ENCODE measurements at regions not wholly inside any gene's neighbourhood (a gene's known extent, or its start where the extent isn't known, plus 50 kb on each side); places are given as distances from the start of the nearest gene placed in this dataset.

DNA sequence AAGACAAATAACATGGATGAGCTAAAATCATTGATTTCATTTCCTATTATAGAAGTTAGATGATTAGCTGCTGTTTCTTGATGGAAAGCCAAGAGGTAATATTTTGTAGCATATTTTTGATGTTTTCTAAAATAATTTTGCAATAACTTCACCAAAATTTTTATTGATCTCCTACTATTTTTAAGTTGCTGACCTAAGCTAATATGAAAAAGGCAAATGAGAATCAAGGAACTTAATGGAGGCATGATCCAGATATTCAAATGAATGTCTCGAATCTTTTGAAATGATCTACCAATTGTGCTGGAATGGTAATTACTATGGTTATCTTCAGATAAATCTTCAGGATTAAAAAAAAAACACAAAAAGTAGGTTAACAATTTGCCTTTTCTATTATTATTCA lies 1591.4 kb upstream of the PCDH7 start:
- DNase-seq (ENCODE audit: low read depth in 2 of 2), result no peak
- TF ChIP-seq, protein P1, sequence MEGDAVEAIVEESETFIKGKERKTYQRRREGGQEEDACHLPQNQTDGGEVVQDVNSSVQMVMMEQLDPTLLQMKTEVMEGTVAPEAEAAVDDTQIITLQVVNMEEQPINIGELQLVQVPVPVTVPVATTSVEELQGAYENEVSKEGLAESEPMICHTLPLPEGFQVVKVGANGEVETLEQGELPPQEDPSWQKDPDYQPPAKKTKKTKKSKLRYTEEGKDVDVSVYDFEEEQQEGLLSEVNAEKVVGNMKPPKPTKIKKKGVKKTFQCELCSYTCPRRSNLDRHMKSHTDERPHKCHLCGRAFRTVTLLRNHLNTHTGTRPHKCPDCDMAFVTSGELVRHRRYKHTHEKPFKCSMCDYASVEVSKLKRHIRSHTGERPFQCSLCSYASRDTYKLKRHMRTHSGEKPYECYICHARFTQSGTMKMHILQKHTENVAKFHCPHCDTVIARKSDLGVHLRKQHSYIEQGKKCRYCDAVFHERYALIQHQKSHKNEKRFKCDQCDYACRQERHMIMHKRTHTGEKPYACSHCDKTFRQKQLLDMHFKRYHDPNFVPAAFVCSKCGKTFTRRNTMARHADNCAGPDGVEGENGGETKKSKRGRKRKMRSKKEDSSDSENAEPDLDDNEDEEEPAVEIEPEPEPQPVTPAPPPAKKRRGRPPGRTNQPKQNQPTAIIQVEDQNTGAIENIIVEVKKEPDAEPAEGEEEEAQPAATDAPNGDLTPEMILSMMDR (IDR thresholded peaks at IDR 0.05; ENCODE audit: low read depth, low read length), result no peak
- H3K4me3 ChIP-seq (replicated peaks in 1 of 2; ENCODE audit: low read depth in 2 of 2, low read length in 2 of 2), result no peak overlapping the region

DNA sequence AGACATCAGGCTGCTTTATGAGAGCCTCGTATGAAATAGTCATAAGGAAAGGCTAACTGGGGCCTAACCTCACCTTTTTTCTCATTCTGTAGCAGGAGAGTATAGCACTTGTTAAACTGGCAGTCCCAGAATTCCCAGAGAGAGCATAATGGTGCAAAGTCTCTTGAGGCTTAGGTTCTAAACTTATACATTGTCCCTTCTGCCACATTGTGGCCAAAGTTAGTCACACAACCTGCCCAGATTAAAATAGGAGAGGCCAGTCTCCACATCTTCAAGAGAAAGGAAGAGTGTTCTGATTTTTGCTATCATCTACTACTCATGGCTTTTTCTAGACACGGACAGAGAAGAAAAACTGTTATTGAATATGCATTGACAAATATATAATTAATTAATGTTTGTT lies 1588.9 kb upstream of the PCDH7 start:
- H3K4me3 ChIP-seq (replicated peaks in 1 of 2; ENCODE audit: low read depth in 2 of 2, low read length in 2 of 2), result no peak overlapping the region
- DNase-seq (ENCODE audit: low read depth in 2 of 2), result no peak
- TF ChIP-seq, protein P1 (IDR thresholded peaks at IDR 0.05; ENCODE audit: low read depth, low read length), result no peak

DNA sequence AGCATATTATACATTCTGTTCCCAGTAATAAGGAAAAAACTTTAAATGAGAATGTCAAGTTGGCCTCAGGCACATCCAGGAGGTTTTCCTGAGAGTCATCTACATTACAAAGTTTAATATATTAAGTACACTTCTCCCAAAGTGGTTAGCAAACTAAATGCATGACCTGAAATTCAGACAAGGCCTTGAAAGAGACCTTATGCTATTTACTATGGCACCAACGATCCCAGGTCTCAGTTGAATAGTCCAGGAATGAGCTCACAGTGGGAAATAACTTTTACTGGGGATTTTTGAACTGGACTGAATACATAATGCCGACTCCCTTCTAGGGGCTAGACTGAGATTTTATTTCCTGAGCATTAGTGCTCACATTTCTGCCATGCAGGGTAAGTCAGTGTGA lies 1577.5 kb upstream of the PCDH7 start:
- TF ChIP-seq, protein P1 (IDR thresholded peaks at IDR 0.05; ENCODE audit: low read depth, low read length), result no peak
- DNase-seq (ENCODE audit: low read depth in 2 of 2), result no peak
- H3K4me3 ChIP-seq (replicated peaks in 1 of 2; ENCODE audit: low read depth in 2 of 2, low read length in 2 of 2), result no peak overlapping the region

DNA sequence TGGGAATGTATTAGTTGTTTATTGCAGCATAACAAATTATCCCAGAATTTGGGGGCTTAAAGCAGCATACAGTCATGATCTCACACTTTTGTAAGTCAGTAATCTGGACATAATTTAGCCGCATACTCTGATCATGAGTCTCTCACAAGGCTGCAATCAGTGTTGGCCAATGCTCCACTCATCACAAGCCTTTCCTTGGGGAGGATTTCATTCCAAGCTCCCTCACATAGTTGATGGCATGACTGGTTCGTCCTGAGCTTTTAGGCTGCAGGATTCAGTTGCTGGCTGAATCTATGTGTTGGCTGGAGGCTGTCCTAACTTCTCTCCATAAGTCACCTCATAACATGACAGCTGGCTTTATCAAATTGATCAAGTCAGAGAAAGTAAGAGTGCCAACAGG lies 1568.6 kb upstream of the PCDH7 start:
- TF ChIP-seq, protein P1 (IDR thresholded peaks at IDR 0.05; ENCODE audit: low read depth, low read length), result no peak
- H3K4me3 ChIP-seq (replicated peaks in 1 of 2; ENCODE audit: low read depth in 2 of 2, low read length in 2 of 2), result no peak overlapping the region
- DNase-seq (ENCODE audit: low read depth in 2 of 2), result peak; percentile 0 to 1

DNA sequence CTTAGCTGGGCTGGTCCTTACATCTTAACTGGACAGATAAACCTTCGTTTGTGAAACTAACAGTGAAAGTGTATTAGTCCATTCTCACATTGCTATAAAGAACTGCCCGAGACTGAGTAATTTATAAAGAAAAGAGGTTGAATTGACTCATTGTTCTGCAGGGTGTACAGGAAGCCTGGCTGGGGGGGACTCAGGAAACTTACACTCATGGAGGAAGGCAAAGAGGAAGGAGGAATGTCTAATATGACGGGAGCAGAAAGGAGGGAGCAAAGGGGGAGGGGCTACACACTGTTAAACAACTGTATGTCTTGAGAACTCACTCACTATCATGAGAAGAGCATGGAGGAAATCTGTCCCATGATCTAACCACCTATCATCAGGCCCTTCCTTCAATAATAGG lies 1566.5 kb upstream of the PCDH7 start:
- no peak for DNase-seq (ENCODE audit: low read depth in 2 of 2)
- TF ChIP-seq, protein P1 (IDR thresholded peaks at IDR 0.05; ENCODE audit: low read depth, low read length), result no peak
- H3K4me3 ChIP-seq (replicated peaks in 1 of 2; ENCODE audit: low read depth in 2 of 2, low read length in 2 of 2), result no peak overlapping the region

DNA sequence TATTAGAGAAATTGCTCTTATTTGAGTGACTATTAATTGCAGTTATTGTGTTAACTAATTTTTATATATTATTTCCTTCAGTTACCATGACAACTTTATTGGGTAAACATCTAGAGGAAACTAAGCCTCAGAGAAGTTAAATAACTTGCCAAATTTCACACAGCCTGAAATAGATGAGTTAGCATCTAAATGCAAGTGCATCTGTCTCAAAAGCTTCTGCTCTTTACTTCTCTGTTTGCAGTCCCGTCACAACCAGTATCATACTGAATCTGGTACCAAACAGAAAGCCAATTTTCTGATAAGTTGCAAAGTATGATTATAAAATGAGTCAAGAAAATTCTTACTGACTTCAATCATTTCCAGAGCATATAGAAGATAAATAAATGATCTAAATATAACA lies 1544.9 kb upstream of the PCDH7 start:
- no peak for DNase-seq (ENCODE audit: low read depth in 2 of 2)
- TF ChIP-seq, protein P1 (IDR thresholded peaks at IDR 0.05; ENCODE audit: low read depth, low read length), result no peak
- no peak overlapping the region for H3K4me3 ChIP-seq (replicated peaks in 1 of 2; ENCODE audit: low read depth in 2 of 2, low read length in 2 of 2)

DNA sequence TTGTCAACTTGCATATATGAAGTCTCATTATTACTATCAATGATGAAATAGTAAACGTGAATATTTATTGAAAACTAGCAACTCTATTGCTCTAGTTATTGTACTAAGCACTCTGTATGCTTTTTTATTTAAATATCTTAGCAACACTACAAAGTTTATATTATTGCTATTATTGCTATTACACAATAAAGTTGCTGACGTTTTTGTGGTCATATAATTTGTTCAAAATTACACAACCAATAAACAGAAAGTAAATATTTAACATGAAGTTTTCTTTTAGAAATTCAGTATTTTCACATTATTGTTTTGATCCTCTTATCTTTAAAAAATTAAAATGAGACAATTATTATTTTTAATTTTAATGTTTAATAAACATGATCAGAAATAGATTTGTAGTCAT lies 1521.1 kb upstream of the PCDH7 start:
- DNase-seq (ENCODE audit: low read depth in 2 of 2), result no peak
- TF ChIP-seq, protein P1 (IDR thresholded peaks at IDR 0.05; ENCODE audit: low read depth, low read length), result no peak
- no peak overlapping the region for H3K4me3 ChIP-seq (replicated peaks in 1 of 2; ENCODE audit: low read depth in 2 of 2, low read length in 2 of 2)

All from cardiac fibroblast (primary cell).